Naive thymus-derived CD8-positive, alpha-beta T cell (primary cell): ENCODE measurements at regions not wholly inside any gene's neighbourhood (a gene's known extent, or its start where the extent isn't known, plus 50 kb on each side); places are given as distances from the start of the nearest gene placed in this dataset.

Source experiments
- ATAC-seq, 2 donors: fragments of 150-1000 bp; cut with Tn5 transposase in 1 of 2; sonication (Bioruptor Pico), chemical (Tn5 transposase) in 1 of 2; 1 replicate in 1 of 2; 2 replicates in 1 of 2; pipeline ENCODE4 v1.10.0; 2021; ENCODE audit warnings: mild to moderate bottlenecking in 2 of 2, moderate library complexity in 2 of 2
- POLR2A ChIA-PET: fragments of 350-600 bp; sonication (Branson Sonifier 250); formaldehyde crosslinking; loops from one replicate; lab custom pipeline; 2021; ENCODE audit warnings: antibody characterized with exemption; lab: Charles Lee
- DNase-seq, 10 donors: peaks; one replicate each; pipeline versions ENCODE4 v3.0.0 to v3.0.0-alpha.2; 2020 to 2022
- H3K27ac Mint-ChIP-seq, 10 donors: one replicate each; pipeline ENCODE4 v1.8.0; 2020 to 2022; ENCODE audit warnings: mild to moderate bottlenecking in 10 of 10, mixed read lengths in 10 of 10, moderate library complexity in 4 of 10, inconsistent platforms in 1 of 10
- H3K27me3 Mint-ChIP-seq, 5 donors: one replicate each; pipeline ENCODE4 v1.8.0; 2021 to 2022; ENCODE audit warnings: mixed read lengths in 5 of 5
- H3K36me3 Mint-ChIP-seq, 3 donors: one replicate each; pipeline ENCODE4 v1.8.0; 2020 to 2022; ENCODE audit warnings: mixed read lengths in 3 of 3, mild to moderate bottlenecking in 2 of 3, inconsistent platforms in 1 of 3
- H3K4me1 Mint-ChIP-seq, 4 donors: one replicate each; pipeline ENCODE4 v1.8.0; 2021 to 2022; ENCODE audit warnings: mixed read lengths in 4 of 4
- H3K4me3 Mint-ChIP-seq, 10 donors: one replicate each; pipeline ENCODE4 v1.8.0; 2020 to 2022; ENCODE audit warnings: mild to moderate bottlenecking in 10 of 10, mixed read lengths in 10 of 10, moderate library complexity in 6 of 10, inconsistent platforms in 1 of 10
- H3K9me3 Mint-ChIP-seq, 9 donors: one replicate each; pipeline ENCODE4 v1.8.0; 2020 to 2022; ENCODE audit warnings: mixed read lengths in 9 of 9, mild to moderate bottlenecking in 3 of 9, inconsistent platforms in 1 of 9, moderate library complexity in 1 of 9

DNA sequence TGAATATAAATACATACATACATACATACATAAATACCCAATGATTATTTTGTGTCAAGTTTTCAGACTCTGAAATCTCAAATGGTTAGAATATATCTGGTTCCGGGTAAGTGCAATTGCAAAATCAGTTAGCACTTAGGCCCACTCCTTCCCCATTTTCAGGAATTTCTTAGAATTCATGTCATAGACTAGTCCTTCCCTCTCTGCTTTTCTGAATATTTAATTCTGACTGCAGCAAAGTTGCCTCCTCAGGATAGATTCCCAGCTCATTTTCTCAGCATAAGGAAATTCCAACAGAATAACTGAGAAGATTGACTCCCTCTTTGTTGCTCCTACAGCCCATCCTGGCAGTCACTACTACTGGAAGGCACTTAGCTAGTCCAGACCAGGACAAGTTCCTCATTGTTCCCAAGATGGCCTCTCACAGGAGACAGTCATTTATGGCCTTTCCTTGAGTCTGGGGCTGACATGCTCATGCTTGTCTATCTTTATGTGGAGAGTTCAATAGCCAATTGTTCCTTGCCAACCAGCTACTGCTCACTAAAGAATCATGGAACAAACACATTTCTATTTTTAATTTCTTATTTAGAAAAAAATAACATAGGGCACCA lies 142.9 kb upstream of the ITGB1 start:
- no peak overlapping the region for H3K4me3 Mint-ChIP-seq
- H3K4me1 Mint-ChIP-seq = peaks cover 9 to 55% (median 14%) of the 10 kb centered on the region in 4 donors
- H3K36me3 Mint-ChIP-seq = peaks cover 0 to 9% (median 4%) of the 10 kb centered on the region in 3 donors
- H3K27me3 Mint-ChIP-seq = peaks cover 0 to 2% (median 0%) of the 10 kb centered on the region in 5 donors
- DNase-seq (no peak), ATAC-seq (no peak)
- H3K27ac Mint-ChIP-seq = peak overlapping the region in 4 of 10 donors; percentile 3 to 70 (median 62)
- H3K9me3 Mint-ChIP-seq = peaks cover 0 to 11% (median 4%) of the 10 kb centered on the region in 9 donors
- POLR2A ChIA-PET = interaction anchor here (1.2 kb wide), 1 partner anchor 9 kb away, joined by 4 read pairs; no protein-coding TSS in a partner anchor

DNA sequence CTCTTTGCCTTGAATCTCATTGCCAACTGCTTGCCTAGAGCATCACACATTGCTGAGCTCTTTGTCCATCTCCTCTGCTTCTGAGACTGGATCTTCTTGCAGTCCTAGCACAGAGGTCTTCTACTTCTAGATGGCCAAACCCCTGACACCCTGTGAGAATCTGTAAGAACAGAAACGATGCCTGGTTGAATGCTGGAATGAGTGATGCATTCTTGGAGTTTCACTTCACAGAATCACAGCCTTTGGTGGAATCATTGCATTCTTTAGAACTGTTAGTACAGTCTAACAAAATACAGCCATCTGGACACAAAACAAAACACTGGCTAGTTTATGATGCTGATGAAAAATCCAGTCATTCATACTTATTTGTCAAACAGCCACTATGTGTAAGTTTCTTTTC lies 141.7 kb upstream of the ITGB1 start:
- H3K4me3 Mint-ChIP-seq = peak overlapping the region in 5 of 10 donors; percentile 5 to 47 (median 26)
- H3K9me3 Mint-ChIP-seq = peaks cover 0 to 15% (median 5%) of the 10 kb centered on the region in 9 donors
- peaks cover 9 to 58% (median 14%) of the 10 kb centered on the region in 4 donors for H3K4me1 Mint-ChIP-seq
- H3K27ac Mint-ChIP-seq = peak overlapping the region in 6 of 10 donors; percentile 21 to 83 (median 46)
- peaks cover 0 to 14% (median 8%) of the 10 kb centered on the region in 3 donors for H3K36me3 Mint-ChIP-seq
- POLR2A ChIA-PET = no interaction called here
- H3K27me3 Mint-ChIP-seq = peaks cover 0 to 2% (median 0%) of the 10 kb centered on the region in 5 donors
- no peak for ATAC-seq
- no peak for DNase-seq

GRCh38 chr10:33098951-33099663 lies 141.1 kb upstream of the ITGB1 start:
- H3K36me3 Mint-ChIP-seq = peaks cover 0 to 16% (median 10%) of the 10 kb centered on the region in 3 donors
- POLR2A ChIA-PET = no interaction called here
- peaks cover 9 to 58% (median 14%) of the 10 kb centered on the region in 4 donors for H3K4me1 Mint-ChIP-seq
- peaks cover 0 to 19% (median 9%) of the 10 kb centered on the region in 9 donors for H3K9me3 Mint-ChIP-seq
- no peak for DNase-seq
- H3K27ac Mint-ChIP-seq = peak overlapping the region in 7 of 10 donors; percentile 21 to 83 (median 66)
- peak overlapping the region in 4 of 10 donors; percentile 5 to 47 (median 24) for H3K4me3 Mint-ChIP-seq
- no peak for ATAC-seq
- no peaks in the 10 kb centered on the region for H3K27me3 Mint-ChIP-seq

DNA sequence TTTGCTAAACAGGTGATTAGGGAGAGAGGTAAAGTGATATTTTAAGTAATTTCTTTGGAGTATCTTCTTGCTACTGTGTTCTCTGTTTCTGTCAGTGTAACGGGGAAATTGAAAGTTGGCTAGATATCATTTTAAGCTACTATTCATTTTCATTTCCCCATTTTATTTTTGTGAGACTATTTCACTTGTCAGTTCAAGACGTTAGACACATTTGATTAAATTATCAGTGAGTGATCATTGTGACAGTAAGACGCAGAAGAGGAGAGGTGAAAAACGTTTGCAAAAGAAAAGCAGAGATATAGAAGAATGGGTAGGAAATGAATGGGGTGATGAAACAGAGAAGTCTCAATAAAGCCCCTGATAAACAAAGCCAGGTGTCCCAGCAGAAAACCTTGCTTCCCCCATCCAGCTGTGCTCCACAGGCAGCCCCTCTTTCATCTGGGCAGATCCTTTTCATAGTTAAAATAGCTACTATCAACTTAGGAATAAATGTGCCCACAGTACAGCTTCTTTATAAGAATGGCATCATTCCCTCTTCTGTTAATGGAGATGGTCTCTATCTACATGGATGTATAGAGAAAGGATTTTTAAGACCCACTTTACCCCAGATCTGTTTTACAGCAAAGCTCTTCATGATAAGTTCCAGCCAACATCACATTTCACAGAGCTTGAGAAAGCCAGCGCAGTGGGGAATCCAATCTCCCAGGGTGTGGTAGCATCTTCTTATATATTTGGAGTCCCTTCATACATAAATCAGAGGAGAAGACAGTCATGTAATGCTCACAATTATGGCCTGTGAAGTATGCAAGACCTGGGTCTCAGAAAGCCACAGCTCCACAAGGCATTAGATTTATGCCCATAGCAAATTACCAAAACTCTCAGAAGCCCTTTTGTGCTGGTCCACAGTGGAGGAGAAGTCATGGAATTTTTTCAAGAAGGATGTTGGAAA lies 138.1 kb upstream of the ITGB1 start:
- Mint-ChIP-seq H3K9me3 (peaks cover 0 to 11% (median 7%) of the 10 kb centered on the region in 9 donors), H3K27me3 (no peaks in the 10 kb centered on the region), H3K4me1 (peaks cover 9 to 44% (median 13%) of the 10 kb centered on the region in 4 donors), H3K36me3 (peaks cover 0 to 17% (median 16%) of the 10 kb centered on the region in 3 donors), H3K4me3 (peak overlapping the region in 3 of 10 donors; percentile 19 to 52 (median 24)), H3K27ac (peak overlapping the region in 1 of 10 donors; percentile 20)
- ATAC-seq (no peak), DNase-seq (no peak)
- POLR2A ChIA-PET = no interaction called here

DNA sequence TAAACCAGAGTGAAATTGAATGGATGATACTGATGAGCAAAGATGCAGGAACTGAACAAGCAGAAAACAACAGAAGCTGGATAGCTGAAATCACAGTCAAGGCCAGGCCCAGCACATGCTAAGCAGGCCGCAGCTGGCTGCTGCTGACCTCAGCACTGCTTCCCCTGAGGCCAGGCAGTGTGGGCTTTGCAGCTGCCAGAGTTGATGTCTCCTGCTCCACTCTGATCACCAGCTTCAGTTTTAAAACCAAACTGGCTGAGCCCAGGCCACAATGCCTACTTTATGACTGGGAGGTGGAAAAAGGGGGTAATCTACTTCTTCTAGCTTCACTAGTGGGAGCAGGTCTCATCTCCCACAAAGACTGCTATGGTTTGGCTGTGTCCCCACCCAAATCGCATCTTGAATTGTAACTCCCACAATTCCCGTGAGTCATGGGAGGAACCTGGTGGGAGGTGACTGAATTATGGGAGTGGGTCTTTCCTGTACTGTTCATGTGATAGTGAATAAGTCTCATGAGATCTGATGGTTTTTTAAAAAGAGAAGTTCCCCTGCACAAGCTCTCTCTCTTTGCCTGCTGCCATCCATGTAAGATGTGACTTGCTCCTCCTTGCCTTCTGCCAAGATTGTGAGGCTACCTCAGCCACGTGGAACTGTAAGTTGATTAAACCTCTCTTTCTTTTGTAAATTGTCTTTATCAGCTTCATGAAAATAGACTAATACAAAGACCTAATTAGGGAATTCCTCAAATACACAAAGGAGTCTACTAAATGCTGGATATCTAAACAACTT lies 136.4 kb upstream of the ITGB1 start:
- Mint-ChIP-seq H3K27ac (no peak overlapping the region), H3K4me3 (no peak overlapping the region), H3K9me3 (peaks cover 0 to 14% (median 7%) of the 10 kb centered on the region in 9 donors), H3K27me3 (peaks cover 0 to 5% (median 0%) of the 10 kb centered on the region in 5 donors), H3K36me3 (peaks cover 0 to 17% (median 16%) of the 10 kb centered on the region in 3 donors), H3K4me1 (peaks cover 6 to 30% (median 8%) of the 10 kb centered on the region in 4 donors)
- POLR2A ChIA-PET = no interaction called here
- DNase-seq = no peak
- no peak for ATAC-seq

- Mint-ChIP-seq H3K27ac (no peak overlapping the region), H3K4me1 (peaks cover 0 to 21% (median 0%) of the 10 kb centered on the region in 4 donors), H3K4me3 (no peak overlapping the region), H3K27me3 (peaks cover 0 to 5% (median 0%) of the 10 kb centered on the region in 5 donors), H3K9me3 (peaks cover 0 to 14% (median 8%) of the 10 kb centered on the region in 9 donors), H3K36me3 (peaks cover 0 to 17% (median 16%) of the 10 kb centered on the region in 3 donors)
- DNase-seq (no peak), ATAC-seq (no peak)
- POLR2A ChIA-PET = no interaction called here
Observed at GRCh38 chr10:33093362-33093761, 135.3 kb upstream of the ITGB1 start.

DNA sequence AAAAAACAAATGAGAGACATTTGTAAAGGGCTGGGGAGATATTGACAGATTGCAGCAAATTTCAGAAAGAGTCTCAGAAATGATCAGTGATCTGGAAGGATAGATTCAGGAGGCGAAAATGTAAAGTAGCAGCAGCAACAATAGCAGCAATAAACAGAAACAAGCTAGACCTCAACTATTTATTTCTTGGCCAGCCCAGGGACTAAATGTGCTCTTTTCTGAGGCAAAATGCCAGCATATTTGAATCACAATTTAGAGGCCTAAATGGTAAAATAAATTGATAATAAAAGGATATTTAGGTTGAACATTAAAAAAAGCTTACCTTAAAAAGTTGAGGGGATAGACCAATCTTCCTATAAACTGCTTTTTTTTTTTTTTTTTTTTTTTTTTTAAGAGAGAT lies 134.6 kb upstream of the ITGB1 start:
- ATAC-seq (no peak), DNase-seq (no peak)
- H3K27ac Mint-ChIP-seq = no peak overlapping the region
- peaks cover 0 to 19% (median 17%) of the 10 kb centered on the region in 3 donors for H3K36me3 Mint-ChIP-seq
- peaks cover 3 to 22% (median 4%) of the 10 kb centered on the region in 4 donors for H3K4me1 Mint-ChIP-seq
- H3K27me3 Mint-ChIP-seq = peaks cover 0 to 5% (median 1%) of the 10 kb centered on the region in 5 donors
- no peak overlapping the region for H3K4me3 Mint-ChIP-seq
- peaks cover 0 to 16% (median 11%) of the 10 kb centered on the region in 9 donors for H3K9me3 Mint-ChIP-seq
- POLR2A ChIA-PET = no interaction called here

DNA sequence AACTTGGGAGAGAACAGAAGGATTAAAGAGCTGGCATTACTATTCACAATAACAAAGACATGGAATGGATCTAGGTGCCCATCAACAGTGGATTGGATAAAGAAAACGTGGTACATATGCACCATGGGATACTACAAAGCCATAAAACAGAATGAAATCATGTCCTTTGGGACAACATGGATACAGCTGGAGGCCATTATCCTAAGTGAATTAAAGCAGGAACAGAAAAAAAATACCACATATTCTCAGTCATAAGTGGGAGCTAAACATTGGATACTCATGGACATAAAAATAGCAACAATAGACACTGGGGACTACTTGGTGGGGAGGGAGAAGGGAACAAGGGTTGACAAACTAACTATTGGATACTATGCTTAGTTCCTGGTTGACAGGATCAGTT lies 133.2 kb upstream of the ITGB1 start:
- POLR2A ChIA-PET = no interaction called here
- Mint-ChIP-seq H3K36me3 (peaks cover 0 to 20% (median 19%) of the 10 kb centered on the region in 3 donors), H3K27me3 (peaks cover 0 to 5% (median 1%) of the 10 kb centered on the region in 5 donors), H3K4me3 (no peak overlapping the region), H3K27ac (no peak overlapping the region), H3K9me3 (peaks cover 0 to 18% (median 11%) of the 10 kb centered on the region in 9 donors), H3K4me1 (peaks cover 6 to 24% (median 13%) of the 10 kb centered on the region in 4 donors)
- DNase-seq = no peak
- no peak for ATAC-seq

DNA sequence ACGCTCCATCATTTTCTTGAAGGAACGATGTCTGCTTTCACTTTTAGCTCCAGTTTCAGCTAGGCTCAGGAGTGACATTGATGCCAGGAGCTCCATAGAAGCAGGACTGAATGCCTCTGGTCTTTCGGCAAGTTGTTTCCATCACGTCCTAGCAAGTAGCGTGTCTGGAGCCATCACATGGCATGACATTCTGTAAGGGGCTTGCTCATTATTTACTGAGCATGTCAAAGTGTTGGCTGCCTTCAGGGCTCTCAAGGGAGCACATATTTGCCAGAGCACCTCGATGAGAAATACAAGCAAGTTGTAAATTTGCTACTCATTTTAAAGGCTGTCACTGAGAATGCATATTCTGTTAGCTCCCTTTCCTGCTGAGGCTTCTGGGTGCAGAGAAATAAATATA lies 131.0 kb upstream of the ITGB1 start:
- ATAC-seq = no peak
- POLR2A ChIA-PET = no interaction called here
- no peak for DNase-seq
- no peak overlapping the region for H3K4me3 Mint-ChIP-seq
- peaks cover 0 to 13% (median 7%) of the 10 kb centered on the region in 9 donors for H3K9me3 Mint-ChIP-seq
- peaks cover 0 to 5% (median 1%) of the 10 kb centered on the region in 5 donors for H3K27me3 Mint-ChIP-seq
- H3K4me1 Mint-ChIP-seq = peaks cover 6 to 24% (median 16%) of the 10 kb centered on the region in 4 donors
- peaks cover 0 to 12% (median 7%) of the 10 kb centered on the region in 3 donors for H3K36me3 Mint-ChIP-seq
- no peak overlapping the region for H3K27ac Mint-ChIP-seq

DNA sequence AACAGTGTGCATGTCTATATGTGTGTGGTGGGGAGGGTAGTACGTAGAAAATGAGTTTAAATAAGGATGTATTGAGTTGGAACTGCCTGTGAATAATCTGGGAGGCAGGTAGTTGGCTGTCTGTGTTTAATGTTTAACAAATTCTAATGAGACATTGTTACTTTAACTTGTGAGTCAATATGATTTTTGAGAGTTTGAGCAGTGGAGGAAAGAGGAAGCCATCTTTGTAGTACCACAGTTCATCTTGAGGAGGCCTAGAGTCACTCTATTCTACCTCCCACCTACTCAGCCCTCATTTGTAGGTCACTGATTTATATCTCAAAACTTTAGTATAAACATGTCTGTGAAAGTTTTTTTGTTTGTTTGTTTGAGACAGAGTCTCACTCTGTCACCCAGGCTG lies 129.9 kb upstream of the ITGB1 start:
- Mint-ChIP-seq H3K9me3 (peaks cover 0 to 10% (median 4%) of the 10 kb centered on the region in 9 donors), H3K27me3 (peaks cover 0 to 5% (median 1%) of the 10 kb centered on the region in 5 donors), H3K36me3 (peaks cover 0 to 3% (median 3%) of the 10 kb centered on the region in 3 donors), H3K27ac (peak overlapping the region in 3 of 10 donors; percentile 28 to 79 (median 76)), H3K4me1 (peaks cover 6 to 24% (median 16%) of the 10 kb centered on the region in 4 donors), H3K4me3 (peak overlapping the region in 3 of 10 donors; percentile 1 to 19 (median 4))
- POLR2A ChIA-PET = no interaction called here
- no peak for ATAC-seq
- DNase-seq = no peak

- peak; percentile 33 to 54 for ATAC-seq
- peaks cover 6 to 24% (median 16%) of the 10 kb centered on the region in 4 donors for H3K4me1 Mint-ChIP-seq
- peak overlapping the region in 2 of 10 donors; percentile 24 for H3K4me3 Mint-ChIP-seq
- peaks cover 0 to 5% (median 1%) of the 10 kb centered on the region in 5 donors for H3K27me3 Mint-ChIP-seq
- H3K9me3 Mint-ChIP-seq = peaks cover 0 to 10% (median 4%) of the 10 kb centered on the region in 9 donors
- DNase-seq = peak in 2 of 10 donors; percentile 0 to 1
- peak overlapping the region in 2 of 10 donors; percentile 76 to 79 for H3K27ac Mint-ChIP-seq
- POLR2A ChIA-PET = no interaction called here
- H3K36me3 Mint-ChIP-seq = peaks cover 0 to 3% (median 3%) of the 10 kb centered on the region in 3 donors
Observed at GRCh38 chr10:33087152-33087551, 129.1 kb upstream of the ITGB1 start.
